MCF 10A (cell line): ENCODE measurements at regions not wholly inside any gene's neighbourhood (a gene's known extent, or its start where the extent isn't known, plus 50 kb on each side); places are given as distances from the start of the nearest gene placed in this dataset.

ENCODE experiments used
- BruUV-seq: library from RNA; stranded (reverse); fragments of 400-500 nt; replicated peaks from 2 replicates; lab custom pipeline; 2021; lab: Mats Ljungman, UMichigan
- CTCF ChIA-PET: fragments of 300-600 bp; sonication (Branson Sonifier 250); formaldehyde crosslinking; extraction: SDS; loops from one replicate; lab custom pipeline; 2021; ENCODE audit warnings: antibody characterized with exemption, inconsistent platforms; lab: Yijun Ruan, JAX
- POLR2A ChIA-PET: fragments of 300-600, 350-650 bp; sonication (Branson Sonifier 250); formaldehyde crosslinking; extraction: SDS; loops from one replicate; lab custom pipeline; 2020; ENCODE audit warnings: antibody characterized with exemption, inconsistent platforms; lab: Yijun Ruan, JAX
- DNase-seq: peaks from one replicate; pipeline ENCODE4 v3.0.0-alpha.2; 2018; ENCODE audit not compliant: unreplicated experiment
- H3K27ac Mint-ChIP-seq: one replicate; pipeline ENCODE4 v1.8.0; 2022; ENCODE audit warnings: mild to moderate bottlenecking, low read depth, mixed read lengths; ENCODE audit not compliant: unreplicated experiment
- H3K27me3 Mint-ChIP-seq: one replicate; pipeline ENCODE4 v1.8.0; 2022; ENCODE audit warnings: mixed read lengths; ENCODE audit not compliant: insufficient read depth, unreplicated experiment
- H3K36me3 Mint-ChIP-seq: one replicate; pipeline ENCODE4 v1.8.0; 2022; ENCODE audit warnings: mild to moderate bottlenecking, moderate library complexity, mixed read lengths; ENCODE audit not compliant: insufficient read depth, unreplicated experiment
- H3K4me1 Mint-ChIP-seq: one replicate; pipeline ENCODE4 v1.8.0; 2022; ENCODE audit warnings: mixed read lengths; ENCODE audit not compliant: insufficient read depth, unreplicated experiment
- H3K4me3 Mint-ChIP-seq: one replicate; pipeline ENCODE4 v1.8.0; 2022; ENCODE audit warnings: mild to moderate bottlenecking, moderate library complexity, mixed read lengths; ENCODE audit not compliant: unreplicated experiment
- H3K9me3 Mint-ChIP-seq: one replicate; pipeline ENCODE4 v1.8.0; 2022; ENCODE audit warnings: mixed read lengths; ENCODE audit not compliant: unreplicated experiment
- intact Hi-C: fragments of 100-400 bp; cut with micrococcal nuclease; formaldehyde crosslinking; loops from 2 replicates; pipeline ENCODE4 v1.14.1; 2022
- TF ChIP-seq, protein P1 (sequence below): fragments of 200-600 bp; IDR thresholded peaks from one replicate; pipeline ENCODE4 v1.8.0; 2022; ENCODE audit warnings: antibody characterized with exemption, mild to moderate bottlenecking; ENCODE audit not compliant: unreplicated experiment

GRCh38 chr4:37157476-37158167 is 86.9 kb upstream of the NWD2 start:
- H3K4me1 Mint-ChIP-seq: no peaks in the 10 kb centered on the region
- CTCF ChIA-PET: interaction anchor here (0.7 to 1.3 kb wide), 4 partner anchors 10 to 567 kb away, joined by 3 to 4 read pairs (median 4); no protein-coding TSS in a partner anchor

GRCh38 chr4:37160653-37161052 is 83.9 kb upstream of the NWD2 start:
- BruUV-seq: no TSS peak
- Mint-ChIP-seq H3K9me3 (no peaks in the 10 kb centered on the region), H3K27me3 (no peaks in the 10 kb centered on the region), H3K4me1 (no peaks in the 10 kb centered on the region), H3K4me3 (no peak overlapping the region), H3K27ac (no peak overlapping the region), H3K36me3 (no peaks in the 10 kb centered on the region)
- CTCF ChIA-PET: interaction anchor here (0.8 kb wide), 1 partner anchor 199 kb away, joined by 4 read pairs; no protein-coding TSS in a partner anchor
- DNase-seq: no peak
- TF ChIP-seq, protein P1, sequence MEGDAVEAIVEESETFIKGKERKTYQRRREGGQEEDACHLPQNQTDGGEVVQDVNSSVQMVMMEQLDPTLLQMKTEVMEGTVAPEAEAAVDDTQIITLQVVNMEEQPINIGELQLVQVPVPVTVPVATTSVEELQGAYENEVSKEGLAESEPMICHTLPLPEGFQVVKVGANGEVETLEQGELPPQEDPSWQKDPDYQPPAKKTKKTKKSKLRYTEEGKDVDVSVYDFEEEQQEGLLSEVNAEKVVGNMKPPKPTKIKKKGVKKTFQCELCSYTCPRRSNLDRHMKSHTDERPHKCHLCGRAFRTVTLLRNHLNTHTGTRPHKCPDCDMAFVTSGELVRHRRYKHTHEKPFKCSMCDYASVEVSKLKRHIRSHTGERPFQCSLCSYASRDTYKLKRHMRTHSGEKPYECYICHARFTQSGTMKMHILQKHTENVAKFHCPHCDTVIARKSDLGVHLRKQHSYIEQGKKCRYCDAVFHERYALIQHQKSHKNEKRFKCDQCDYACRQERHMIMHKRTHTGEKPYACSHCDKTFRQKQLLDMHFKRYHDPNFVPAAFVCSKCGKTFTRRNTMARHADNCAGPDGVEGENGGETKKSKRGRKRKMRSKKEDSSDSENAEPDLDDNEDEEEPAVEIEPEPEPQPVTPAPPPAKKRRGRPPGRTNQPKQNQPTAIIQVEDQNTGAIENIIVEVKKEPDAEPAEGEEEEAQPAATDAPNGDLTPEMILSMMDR: no peak
- POLR2A ChIA-PET: no interaction called here
- intact Hi-C loops: no loop called here

More at GRCh38 chr4:37157476-37158167, 86.9 kb upstream of the NWD2 start:
- intact Hi-C loops: loop anchor here (1.0 kb wide), 1 partner anchor 743 kb away; no protein-coding TSS in a partner anchor
- TF ChIP-seq, protein P1: no peak
- peak; percentile 11 for DNase-seq
- POLR2A ChIA-PET: no interaction called here
- Mint-ChIP-seq H3K4me3 (no peak overlapping the region), H3K27me3 (no peaks in the 10 kb centered on the region), H3K27ac (no peak overlapping the region), H3K36me3 (no peaks in the 10 kb centered on the region), H3K9me3 (no peaks in the 10 kb centered on the region)
- BruUV-seq: no TSS peak

GRCh38 chr4:37165844-37166243 is 78.7 kb upstream of the NWD2 start:
- Mint-ChIP-seq H3K27me3 (no peaks in the 10 kb centered on the region), H3K27ac (no peak overlapping the region), H3K4me1 (no peaks in the 10 kb centered on the region), H3K36me3 (no peaks in the 10 kb centered on the region), H3K4me3 (no peak overlapping the region), H3K9me3 (no peaks in the 10 kb centered on the region)
- ChIA-PET CTCF (interaction anchor here (1.1 kb wide), 1 partner anchor 22 kb away, joined by 3 read pairs; no protein-coding TSS in a partner anchor), POLR2A (no interaction called here)
- no TSS peak for BruUV-seq
- TF ChIP-seq, protein P1: no peak
- intact Hi-C loops: no loop called here
- no peak for DNase-seq

GRCh38 chr4:37169956-37170355 is 74.6 kb upstream of the NWD2 start:
- ChIA-PET POLR2A (no interaction called here), CTCF (no interaction called here)
- Mint-ChIP-seq H3K27ac (no peak overlapping the region), H3K27me3 (no peaks in the 10 kb centered on the region), H3K4me1 (no peaks in the 10 kb centered on the region), H3K9me3 (peaks cover 6% of the 10 kb centered on the region), H3K4me3 (no peak overlapping the region), H3K36me3 (no peaks in the 10 kb centered on the region)
- intact Hi-C loops: no loop called here
- DNase-seq: no peak
- BruUV-seq: no TSS peak
- TF ChIP-seq, protein P1: no peak
